Progenitor cell of endocrine pancreas (in vitro differentiated cells): ENCODE measurements at regions not wholly inside any gene's neighbourhood (a gene's known extent, or its start where the extent isn't known, plus 50 kb on each side); places are given as distances from the start of the nearest gene placed in this dataset.

Experiments used
- DNase-seq: peaks from one replicate; pipeline ENCODE4 v3.0.0; 2021; ENCODE audit warnings: low spot score; ENCODE audit not compliant: unreplicated experiment
- H3K27ac Mint-ChIP-seq: 2 replicates; pipeline ENCODE4 v1.8.0; 2021; ENCODE audit warnings: mild to moderate bottlenecking, moderate library complexity, mixed read lengths
- H3K27me3 Mint-ChIP-seq: 2 replicates; pipeline ENCODE4 v1.8.0; 2021; ENCODE audit warnings: mixed read lengths
- H3K36me3 Mint-ChIP-seq: 2 replicates; pipeline ENCODE4 v1.8.0; 2022; ENCODE audit warnings: mixed read lengths; ENCODE audit not compliant: insufficient read depth
- H3K4me1 Mint-ChIP-seq: 2 replicates; pipeline ENCODE4 v1.8.0; 2021; ENCODE audit warnings: low read depth, mixed read lengths
- H3K4me3 Mint-ChIP-seq: 2 replicates; pipeline ENCODE4 v1.8.0; 2021; ENCODE audit warnings: low read depth, mild to moderate bottlenecking, moderate library complexity, mixed read lengths
- H3K9me3 Mint-ChIP-seq: 2 replicates; pipeline ENCODE4 v1.8.0; 2021; ENCODE audit warnings: low read depth, mixed read lengths
- TF ChIP-seq, protein P1 (sequence below): fragments of 200-600 bp; sonication (generic); IDR thresholded peaks from one replicate; pipeline ENCODE4 v1.5.0; 2021; ENCODE audit warnings: antibody characterized with exemption, mild to moderate bottlenecking; ENCODE audit not compliant: unreplicated experiment

DNA sequence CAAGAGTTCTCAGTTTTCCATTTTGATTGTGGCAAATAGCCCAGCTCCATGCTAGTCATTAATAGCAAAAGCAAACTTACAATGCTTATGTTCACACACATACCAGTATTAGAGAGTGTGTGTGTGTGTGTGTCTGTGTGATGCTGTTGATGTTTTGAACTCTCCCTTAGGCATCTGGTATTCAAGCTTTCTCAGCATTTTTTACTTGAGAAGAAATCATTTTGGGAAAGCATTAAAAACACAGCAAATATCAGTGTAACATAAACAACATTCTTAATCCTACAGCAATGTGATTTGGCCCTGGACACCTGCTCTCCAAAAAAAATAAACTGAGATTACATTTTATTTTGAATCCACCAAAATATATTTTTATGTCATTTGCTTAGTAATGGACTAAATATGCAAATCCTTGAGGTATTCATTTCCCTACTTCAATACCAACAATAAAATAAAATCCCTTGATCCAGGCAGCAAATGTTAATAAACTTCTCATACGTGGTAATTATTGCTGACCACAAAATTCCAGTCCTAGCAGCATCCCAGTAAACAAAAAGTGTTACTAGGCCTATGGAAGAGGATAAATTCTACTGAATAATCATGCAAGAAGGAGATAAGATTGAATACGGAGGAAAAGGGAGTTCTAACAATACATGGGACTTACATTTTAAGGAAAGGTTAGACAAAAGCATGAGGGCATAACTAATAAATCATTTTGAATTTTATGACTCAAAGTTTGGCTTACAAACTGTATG is 249.5 kb upstream of the CLEC14A start:
- Mint-ChIP-seq H3K36me3 (no peaks in the 10 kb centered on the region), H3K27ac (no peak overlapping the region), H3K4me3 (no peak overlapping the region), H3K4me1 (peaks cover 2% of the 10 kb centered on the region), H3K9me3 (no peaks in the 10 kb centered on the region), H3K27me3 (peaks cover 4% of the 10 kb centered on the region)
- TF ChIP-seq, protein P1, sequence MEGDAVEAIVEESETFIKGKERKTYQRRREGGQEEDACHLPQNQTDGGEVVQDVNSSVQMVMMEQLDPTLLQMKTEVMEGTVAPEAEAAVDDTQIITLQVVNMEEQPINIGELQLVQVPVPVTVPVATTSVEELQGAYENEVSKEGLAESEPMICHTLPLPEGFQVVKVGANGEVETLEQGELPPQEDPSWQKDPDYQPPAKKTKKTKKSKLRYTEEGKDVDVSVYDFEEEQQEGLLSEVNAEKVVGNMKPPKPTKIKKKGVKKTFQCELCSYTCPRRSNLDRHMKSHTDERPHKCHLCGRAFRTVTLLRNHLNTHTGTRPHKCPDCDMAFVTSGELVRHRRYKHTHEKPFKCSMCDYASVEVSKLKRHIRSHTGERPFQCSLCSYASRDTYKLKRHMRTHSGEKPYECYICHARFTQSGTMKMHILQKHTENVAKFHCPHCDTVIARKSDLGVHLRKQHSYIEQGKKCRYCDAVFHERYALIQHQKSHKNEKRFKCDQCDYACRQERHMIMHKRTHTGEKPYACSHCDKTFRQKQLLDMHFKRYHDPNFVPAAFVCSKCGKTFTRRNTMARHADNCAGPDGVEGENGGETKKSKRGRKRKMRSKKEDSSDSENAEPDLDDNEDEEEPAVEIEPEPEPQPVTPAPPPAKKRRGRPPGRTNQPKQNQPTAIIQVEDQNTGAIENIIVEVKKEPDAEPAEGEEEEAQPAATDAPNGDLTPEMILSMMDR = no peak
- DNase-seq = no peak

DNA sequence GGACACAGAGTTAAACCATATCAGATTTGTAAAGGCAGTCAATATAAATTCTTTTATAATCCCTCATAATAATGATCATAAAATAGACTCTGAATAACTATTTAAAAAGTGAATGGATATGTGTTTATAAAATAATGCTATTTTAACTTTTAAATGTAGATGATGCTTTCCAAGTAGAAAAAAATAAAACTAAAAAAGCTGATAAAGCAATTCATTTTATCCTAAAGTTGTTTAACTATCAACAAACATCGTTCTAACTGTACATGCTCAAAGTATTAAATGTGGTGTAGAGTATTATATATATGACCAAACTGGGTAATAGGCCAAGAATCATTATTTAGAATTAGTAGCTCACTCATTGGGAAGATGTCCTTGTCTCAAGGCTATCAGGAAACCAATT is 248.3 kb upstream of the CLEC14A start:
- Mint-ChIP-seq H3K27me3 (peaks cover 1% of the 10 kb centered on the region), H3K4me1 (peaks cover 2% of the 10 kb centered on the region), H3K9me3 (no peaks in the 10 kb centered on the region), H3K27ac (no peak overlapping the region), H3K4me3 (no peak overlapping the region), H3K36me3 (no peaks in the 10 kb centered on the region)
- TF ChIP-seq, protein P1 = no peak
- no peak for DNase-seq

DNA sequence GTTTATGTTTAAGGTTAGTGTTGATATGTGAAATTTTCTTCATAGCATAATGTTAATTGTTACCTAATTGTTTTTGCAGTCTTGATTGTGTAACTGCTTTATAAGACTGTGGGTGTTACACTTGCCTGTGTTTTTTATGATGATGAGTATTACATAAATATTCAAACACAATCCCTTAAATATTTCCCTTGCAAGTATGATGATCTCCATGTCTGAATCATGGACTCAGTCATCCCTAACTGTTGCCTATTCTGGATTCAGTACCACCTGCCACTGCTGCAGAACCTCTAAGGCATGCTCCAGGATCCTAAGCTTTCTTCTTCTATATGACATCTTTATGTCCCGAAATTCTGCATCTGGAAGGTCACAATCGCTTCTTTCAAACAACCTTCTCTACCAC is 246.3 kb upstream of the CLEC14A start:
- TF ChIP-seq, protein P1 = no peak
- no peak for DNase-seq
- no peaks in the 10 kb centered on the region for H3K9me3 Mint-ChIP-seq
- H3K27ac Mint-ChIP-seq = no peak overlapping the region
- H3K4me1 Mint-ChIP-seq = peaks cover 2% of the 10 kb centered on the region
- H3K27me3 Mint-ChIP-seq = no peaks in the 10 kb centered on the region
- H3K4me3 Mint-ChIP-seq = no peak overlapping the region
- H3K36me3 Mint-ChIP-seq = no peaks in the 10 kb centered on the region

DNA sequence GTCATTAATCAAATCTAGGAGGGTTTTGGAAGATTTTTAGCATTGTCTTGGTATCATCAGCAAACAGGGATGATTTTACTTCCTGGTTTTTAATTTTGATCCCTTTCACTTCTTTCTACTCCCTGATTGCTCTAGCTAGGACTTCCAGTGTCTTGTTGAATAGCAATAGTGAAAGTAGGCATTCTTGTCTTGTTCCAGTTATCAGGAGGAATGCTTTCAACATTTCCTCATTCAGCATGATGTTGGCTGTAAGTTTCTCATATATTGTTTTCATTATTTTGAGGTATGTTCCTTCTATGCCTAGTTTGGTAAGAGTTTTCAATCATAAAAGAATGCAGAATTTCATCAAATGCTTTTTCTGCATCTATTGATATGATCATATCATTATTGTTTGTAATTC is 244.2 kb upstream of the CLEC14A start:
- no peak for DNase-seq
- Mint-ChIP-seq H3K9me3 (no peaks in the 10 kb centered on the region), H3K27ac (no peak overlapping the region), H3K36me3 (no peaks in the 10 kb centered on the region), H3K4me1 (no peaks in the 10 kb centered on the region), H3K27me3 (no peaks in the 10 kb centered on the region), H3K4me3 (no peak overlapping the region)
- TF ChIP-seq, protein P1 = no peak

DNA sequence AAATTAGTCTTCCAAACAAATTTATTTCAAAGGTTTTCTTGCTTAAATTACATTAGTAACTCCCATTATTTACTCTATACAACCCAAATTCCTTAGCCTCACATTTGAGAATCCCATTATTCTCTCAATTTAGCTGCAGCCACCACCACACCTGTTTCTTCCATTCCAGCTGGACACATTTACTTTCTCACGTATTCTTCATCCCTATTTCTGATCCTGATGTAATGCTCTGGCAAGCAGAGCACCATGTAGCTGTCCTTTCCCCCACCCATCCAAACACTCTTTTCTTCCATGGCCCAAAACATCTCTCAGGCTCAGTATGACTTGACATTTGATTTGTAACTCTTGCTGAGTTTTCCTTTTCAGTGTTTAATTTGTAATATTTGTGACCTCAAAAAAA is 240.2 kb upstream of the CLEC14A start:
- H3K27me3 Mint-ChIP-seq = no peaks in the 10 kb centered on the region
- no peaks in the 10 kb centered on the region for H3K4me1 Mint-ChIP-seq
- H3K4me3 Mint-ChIP-seq = no peak overlapping the region
- no peak for DNase-seq
- H3K27ac Mint-ChIP-seq = no peak overlapping the region
- TF ChIP-seq, protein P1 = no peak
- no peaks in the 10 kb centered on the region for H3K36me3 Mint-ChIP-seq
- peaks cover 3% of the 10 kb centered on the region for H3K9me3 Mint-ChIP-seq
